ENCODE measurements at regions not wholly inside any gene's neighbourhood (a gene's known extent, or its start where the extent isn't known, plus 50 kb on each side); places are given as distances from the start of the nearest gene placed in this dataset.

DNA sequence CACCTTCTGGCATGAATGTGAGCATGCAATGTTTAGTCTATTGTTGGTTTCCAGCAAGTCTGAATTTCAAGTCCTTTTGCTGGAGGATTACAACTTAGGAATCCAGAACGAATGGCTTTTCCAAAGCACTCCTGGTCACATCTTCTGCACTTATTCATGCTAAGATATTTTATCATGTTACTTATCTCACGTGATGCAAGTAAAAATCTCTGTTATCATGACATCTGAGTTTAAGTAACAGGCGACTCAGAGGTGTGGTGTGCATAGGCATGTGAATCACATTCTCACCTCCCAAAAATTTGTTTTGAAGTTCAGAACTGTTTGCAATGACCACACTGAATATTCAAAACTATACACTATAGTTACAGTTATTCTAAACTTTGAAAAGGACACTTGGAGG lies 204.8 kb upstream of the FGGY start:
- Histone ChIP-seq H3K36me3 (ENCODE audit: control insufficient read depth in 2 of 4, insufficient read depth in 4 of 4, low read length in 3 of 4) (no peaks in the 10 kb centered on the region), H3K23ac (ENCODE audit: insufficient read length) (no peak overlapping the region), H3K9me3 (ENCODE audit: insufficient read depth in 2 of 2, low read depth in 1 of 2, low read length in 1 of 2) (no peaks in the 10 kb centered on the region), H2AK5ac (ENCODE audit: low read depth, low read length) (no peak overlapping the region), H2BK20ac (ENCODE audit: low read length) (no peak overlapping the region), H2AFZ (ENCODE audit: low read length) (no peak overlapping the region; the same call in 1 of the 2 replicates), H3K79me1 (ENCODE audit: low read depth, low read length) (no peaks in the 10 kb centered on the region), H3K4me1 (replicated peaks in 1 of 4; ENCODE audit: control insufficient read depth in 3 of 4, insufficient read depth in 4 of 4, low read length in 3 of 4) (peaks cover 0 to 3% (median 0%) of the 10 kb centered on the region in 4 experiments; a peak in 1 of 7 replicates), H4K5ac (ENCODE audit: insufficient read length, low read depth, low read length) (no peak overlapping the region), H3K14ac (ENCODE audit: insufficient read length) (no peak overlapping the region), H3K4ac (replicated peaks; ENCODE audit: insufficient read length, low read depth, low read length) (no peak overlapping the region), H3K9ac (replicated peaks in 1 of 4; ENCODE audit: extremely low read depth in 1 of 4, low read depth in 3 of 4, low read length in 3 of 4) (no peak overlapping the region), H2BK12ac (ENCODE audit: low read depth, low read length) (no peak overlapping the region), H3K27me3 (replicated peaks in 1 of 4; ENCODE audit: control insufficient read depth in 3 of 4, extremely low read depth in 1 of 4, insufficient read depth in 3 of 4, low read length in 3 of 4) (no peaks in the 10 kb centered on the region), H2BK5ac (ENCODE audit: low read depth, low read length) (no peak overlapping the region), H3K27ac (ENCODE audit: low read depth, low read length) (no peak overlapping the region), H3K56ac (replicated peaks; ENCODE audit: insufficient read length, low read depth, low read length) (no peak overlapping the region), H4K8ac (ENCODE audit: extremely low read depth, insufficient read depth, low read length) (no peak overlapping the region), H4K20me1 (replicated peaks in 1 of 2; ENCODE audit: control insufficient read depth in 1 of 2, insufficient read depth in 2 of 2, low read length in 2 of 2) (no peaks in the 10 kb centered on the region), H2BK120ac (replicated peaks; ENCODE audit: low read depth, low read length) (no peak overlapping the region), H3K4me3 (ENCODE audit: extremely low read depth in 1 of 4, insufficient read depth in 2 of 4, low read depth in 3 of 4, low read length in 4 of 4) (no peak overlapping the region), H3K23me2 (ENCODE audit: low read depth, low read length) (no peaks in the 10 kb centered on the region), H2BK15ac (ENCODE audit: low read length) (no peak overlapping the region), H4K91ac (replicated peaks; ENCODE audit: insufficient read length, low read length) (no peak overlapping the region), H3K4me2 (ENCODE audit: insufficient read depth in 1 of 2, low read depth in 2 of 2, low read length in 2 of 2) (no peak overlapping the region), H3K18ac (ENCODE audit: extremely low read depth, low read length) (no peak overlapping the region), H3K79me2 (ENCODE audit: control insufficient read depth in 1 of 2, insufficient read depth in 2 of 2, low read length in 2 of 2) (no peaks in the 10 kb centered on the region)
- 90% methylated on average over 3 of the region's 3 CpGs; no CpG with 5 or more reads in 1 of the 2 experiments for WGBS, 2 experiments (ENCODE audit: extremely low coverage in 1 of 2, insufficient coverage in 1 of 2, insufficient read length in 1 of 2, insufficient replicate concordance in 2 of 2, low coverage in 1 of 2, low lambda C conversion rate in 2 of 2, missing lambda C conversion rate in 1 of 2)
- no peak for DNase-seq (ENCODE audit: low read depth in 1 of 2, low spot score in 2 of 2)
- FAIRE-seq: no peak
- TF ChIP-seq, protein P1, sequence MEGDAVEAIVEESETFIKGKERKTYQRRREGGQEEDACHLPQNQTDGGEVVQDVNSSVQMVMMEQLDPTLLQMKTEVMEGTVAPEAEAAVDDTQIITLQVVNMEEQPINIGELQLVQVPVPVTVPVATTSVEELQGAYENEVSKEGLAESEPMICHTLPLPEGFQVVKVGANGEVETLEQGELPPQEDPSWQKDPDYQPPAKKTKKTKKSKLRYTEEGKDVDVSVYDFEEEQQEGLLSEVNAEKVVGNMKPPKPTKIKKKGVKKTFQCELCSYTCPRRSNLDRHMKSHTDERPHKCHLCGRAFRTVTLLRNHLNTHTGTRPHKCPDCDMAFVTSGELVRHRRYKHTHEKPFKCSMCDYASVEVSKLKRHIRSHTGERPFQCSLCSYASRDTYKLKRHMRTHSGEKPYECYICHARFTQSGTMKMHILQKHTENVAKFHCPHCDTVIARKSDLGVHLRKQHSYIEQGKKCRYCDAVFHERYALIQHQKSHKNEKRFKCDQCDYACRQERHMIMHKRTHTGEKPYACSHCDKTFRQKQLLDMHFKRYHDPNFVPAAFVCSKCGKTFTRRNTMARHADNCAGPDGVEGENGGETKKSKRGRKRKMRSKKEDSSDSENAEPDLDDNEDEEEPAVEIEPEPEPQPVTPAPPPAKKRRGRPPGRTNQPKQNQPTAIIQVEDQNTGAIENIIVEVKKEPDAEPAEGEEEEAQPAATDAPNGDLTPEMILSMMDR (IDR thresholded peaks at IDR 0.05; ENCODE audit: control extremely low read depth in 1 of 3, insufficient read depth in 1 of 3, low read depth in 1 of 3, low read length in 3 of 3): no peak
- no peak for TF ChIP-seq BCL11A (IDR thresholded peaks at IDR 0.05; ENCODE audit: low read depth in 2 of 2, low read length in 2 of 2)
- TF ChIP-seq TBP (IDR thresholded peaks at IDR 0.05; ENCODE audit: low read depth, low read length): no peak
- TF ChIP-seq CBX8 (IDR thresholded peaks at IDR 0.05; ENCODE audit: borderline replicate concordance, low read depth, low read length): no peak
- no peak for TF ChIP-seq HDAC6 (IDR thresholded peaks at IDR 0.05; ENCODE audit: low read depth, low read length)
- TF ChIP-seq KDM5A (IDR thresholded peaks at IDR 0.05; ENCODE audit: low read length): no peak
- no peak for TF ChIP-seq TCF12 (IDR thresholded peaks at IDR 0.05; ENCODE audit: low read depth, low read length)
- no peak for TF ChIP-seq NRF1 (IDR thresholded peaks at IDR 0.05; ENCODE audit: low read depth, low read length)
- TF ChIP-seq, protein P2, sequence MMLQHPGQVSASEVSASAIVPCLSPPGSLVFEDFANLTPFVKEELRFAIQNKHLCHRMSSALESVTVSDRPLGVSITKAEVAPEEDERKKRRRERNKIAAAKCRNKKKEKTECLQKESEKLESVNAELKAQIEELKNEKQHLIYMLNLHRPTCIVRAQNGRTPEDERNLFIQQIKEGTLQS (IDR thresholded peaks at IDR 0.05; ENCODE audit: insufficient read depth, low read depth, low read length): no peak
- TF ChIP-seq CEBPB (IDR thresholded peaks at IDR 0.05; ENCODE audit: low read depth, low read length): no peak
- no peak for TF ChIP-seq TAF1 (IDR thresholded peaks at IDR 0.05; ENCODE audit: low read depth, low read length)
- POLR2A ChIA-PET (ENCODE audit: partially characterized antibody): no interaction called here
- CTCF ChIA-PET (ENCODE audit: partially characterized antibody): no interaction called here

Data from H1 (cell line).